NOMO-1 treated with DMSO at 0.1 percent for 48 hours (cell line): ENCODE measurements at regions not wholly inside any gene's neighbourhood (a gene's known extent, or its start where the extent isn't known, plus 50 kb on each side); places are given as distances from the start of the nearest gene placed in this dataset.
"Not testable (repeated sequence)": the region's sequence is repeated elsewhere in the genome, so short reads cannot be mapped to it uniquely, and the experiment has no call there.

Source experiments
- DNase-seq: peaks from one replicate; lab custom pipeline; 2025; ENCODE audit not compliant: unreplicated experiment; lab: John Stamatoyannopoulos, UW

GRCh38 chr2:199216253-199216652 is 241.5 kb downstream of the SATB2 start:
- DNase-seq: no peak

GRCh38 chr2:199207011-199207410 is 250.7 kb downstream of the SATB2 start:
- DNase-seq: no peak

DNA sequence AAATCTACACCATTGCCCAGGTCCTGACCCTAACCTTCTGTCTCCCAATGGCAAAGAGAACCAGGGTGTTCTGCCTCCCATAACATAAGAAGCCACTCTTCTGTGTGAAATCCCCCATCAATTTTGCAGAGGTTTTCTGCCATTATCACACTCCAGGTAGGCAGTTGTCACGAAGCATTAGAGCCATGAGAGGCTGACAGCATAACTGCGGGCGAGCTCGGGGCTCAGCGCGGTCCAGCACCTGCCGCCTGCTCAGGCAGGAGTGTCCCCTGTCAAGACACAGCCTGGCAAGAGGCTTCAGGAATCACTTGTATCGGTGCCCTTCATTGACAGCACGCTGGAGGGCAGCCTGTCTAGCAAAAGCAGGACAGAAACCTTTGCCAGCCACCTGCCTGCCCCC is 251.2 kb downstream of the SATB2 start:
- no peak for DNase-seq

DNA sequence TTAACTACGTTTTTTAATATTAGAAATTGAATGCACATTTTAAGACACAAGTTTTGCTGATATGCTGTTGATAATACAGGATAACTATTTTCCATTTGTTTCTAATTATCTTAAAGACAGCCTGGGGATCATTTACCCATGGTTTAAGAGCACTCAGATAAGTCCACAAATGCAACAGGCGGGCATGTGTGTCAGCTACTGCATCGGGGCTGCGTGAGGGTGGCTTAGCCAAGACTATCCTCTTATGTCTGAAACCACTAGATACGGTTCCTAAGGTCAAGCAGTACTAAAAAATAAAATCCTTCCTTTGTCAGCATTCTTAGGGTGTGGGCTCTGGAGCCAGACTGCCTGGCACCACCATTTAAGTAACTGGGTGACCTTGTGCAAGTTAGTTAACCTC is 254.8 kb downstream of the SATB2 start:
- DNase-seq: no peak

DNA sequence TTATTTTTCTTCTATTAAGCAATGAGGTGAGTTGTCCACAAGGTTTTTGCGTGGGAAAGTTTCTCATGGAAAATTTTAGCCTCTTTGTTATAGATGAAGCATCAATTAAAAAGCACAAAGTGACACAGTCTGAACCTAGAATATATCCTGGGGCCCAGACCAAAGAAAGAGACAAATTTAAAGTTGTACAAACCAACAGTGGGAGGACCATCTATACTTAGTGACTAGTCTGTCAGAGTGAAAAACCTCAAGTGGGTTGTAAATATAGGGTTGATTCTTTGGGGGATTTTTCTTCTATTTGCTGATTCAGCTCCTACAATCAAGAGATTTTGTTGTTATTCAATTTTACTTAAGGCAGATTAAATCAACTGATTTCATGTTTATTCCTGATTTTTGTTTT is 256.2 kb downstream of the SATB2 start:
- no peak for DNase-seq

DNA sequence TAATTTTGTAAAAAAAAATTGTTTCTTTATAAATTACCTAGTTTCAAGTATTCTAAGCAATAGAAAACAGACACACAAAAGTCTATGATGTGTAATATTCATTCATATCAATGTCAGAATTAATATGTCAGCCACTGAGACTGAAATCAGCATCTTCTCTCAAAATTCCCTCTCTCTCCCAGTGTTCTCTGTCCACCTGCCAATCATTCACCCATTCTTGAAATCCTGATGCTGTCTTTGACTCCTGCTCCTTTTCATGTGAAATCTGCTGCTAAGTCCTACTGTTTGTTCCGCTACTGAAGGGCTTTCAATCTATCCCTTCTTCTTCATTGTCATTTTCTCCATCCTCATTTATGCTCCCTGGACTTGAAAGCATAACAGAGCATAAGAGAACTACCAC is 257.9 kb downstream of the SATB2 start:
- no peak for DNase-seq

- peak; percentile 80 for DNase-seq
These were observed 260.3 kb downstream of the SATB2 start for GRCh38 chr2:199197448-199197847.

- DNase-seq: no peak
These were observed 261.1 kb downstream of the SATB2 start for GRCh38 chr2:199196686-199197085.

DNA sequence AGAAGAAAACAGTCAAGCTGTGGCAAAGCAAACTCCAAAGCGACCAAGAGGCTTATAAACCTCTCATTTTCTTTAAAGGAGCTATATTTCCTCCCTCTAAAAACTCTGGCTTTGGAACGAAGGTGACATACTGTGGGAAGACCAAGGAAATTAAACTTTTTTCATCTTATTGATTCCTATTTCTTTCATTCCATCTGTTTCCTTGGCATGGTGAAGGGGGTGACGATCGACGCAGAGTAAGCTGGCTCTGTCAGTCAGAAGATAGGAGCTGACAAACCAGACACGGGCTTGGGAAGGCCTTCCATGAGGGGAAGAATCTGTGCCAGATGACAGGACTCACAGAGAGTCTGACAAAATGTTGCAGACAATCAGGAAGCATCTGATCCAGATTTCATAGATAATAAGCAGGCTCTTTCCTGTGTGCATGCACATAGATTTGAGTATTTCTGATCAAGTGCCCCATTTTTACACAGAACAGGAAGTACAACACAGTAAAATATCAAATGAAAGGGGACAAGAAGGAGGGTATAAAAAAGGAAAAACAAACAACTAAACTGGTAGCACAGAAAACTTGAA is 261.7 kb downstream of the SATB2 start:
- DNase-seq: no peak

- no peak for DNase-seq
These were observed 266.3 kb downstream of the SATB2 start for GRCh38 chr2:199191461-199191860.

- DNase-seq: no peak
These were observed 268.5 kb downstream of the SATB2 start for GRCh38 chr2:199189229-199189628.

DNA sequence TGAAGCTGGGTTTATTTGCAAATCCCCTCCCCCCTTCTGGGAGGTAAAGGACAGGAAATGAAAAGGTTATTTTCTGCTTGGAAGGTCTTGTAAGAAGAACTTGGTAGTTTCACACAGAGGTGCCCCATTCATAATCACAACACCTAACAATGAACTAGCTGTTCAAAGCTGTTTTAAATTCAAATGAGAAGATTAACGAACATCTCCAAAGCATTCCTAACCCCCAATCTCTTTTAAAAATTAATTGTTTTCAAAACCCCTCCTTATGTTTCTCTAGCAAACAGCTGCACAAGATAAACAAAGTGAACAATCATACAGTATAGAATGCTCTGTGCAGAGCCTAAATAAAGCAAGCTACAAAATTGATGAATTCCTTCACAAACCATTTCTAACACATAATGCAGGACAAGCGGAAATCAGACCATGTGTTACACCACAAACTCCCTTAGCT is 271.4 kb downstream of the SATB2 start:
- no peak for DNase-seq

- not testable (repeated sequence) for DNase-seq
These were observed 272.6 kb downstream of the SATB2 start for GRCh38 chr2:199185174-199185573.

- DNase-seq: no peak
These were observed 293.9 kb downstream of the SATB2 start for GRCh38 chr2:199163613-199164458.

DNA sequence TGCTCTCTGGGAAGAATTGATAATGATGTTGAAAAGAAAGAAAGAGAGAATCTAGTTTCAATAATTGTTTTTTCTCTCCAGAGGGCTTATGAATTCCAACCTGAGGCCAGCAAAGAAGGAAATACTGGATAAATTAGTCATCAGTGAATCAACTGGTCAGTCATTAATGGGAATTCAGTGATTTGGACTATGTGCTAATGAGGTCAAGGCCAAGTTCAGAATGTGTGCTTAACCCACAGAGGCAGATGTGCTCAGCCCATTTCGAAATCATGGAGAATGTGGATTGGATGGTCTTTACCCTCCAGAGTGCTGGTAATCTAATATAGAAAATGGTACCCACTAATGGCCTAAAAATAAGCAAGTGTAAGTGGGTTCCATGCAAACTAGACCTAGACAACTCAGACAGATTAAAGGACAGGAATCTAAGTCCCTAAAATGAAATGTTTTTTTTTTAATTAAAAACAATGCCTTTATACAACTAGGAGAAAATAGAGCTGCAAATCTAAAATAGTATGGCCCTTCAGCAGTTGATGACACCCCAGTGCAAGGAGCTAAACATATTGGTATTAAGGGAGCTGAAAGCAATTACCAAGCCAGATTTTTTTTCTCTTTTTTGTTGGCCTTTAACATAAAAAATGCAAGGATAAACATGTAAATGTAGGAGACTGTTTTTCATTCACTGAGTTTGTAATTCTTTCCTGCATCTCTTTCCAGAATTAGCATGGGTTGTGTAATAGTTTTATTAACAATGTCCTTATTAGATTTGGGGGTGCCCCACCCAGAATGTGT is 296.9 kb downstream of the SATB2 start:
- DNase-seq: no peak

GRCh38 chr2:199160081-199160480 is 297.7 kb downstream of the SATB2 start:
- no peak for DNase-seq

DNA sequence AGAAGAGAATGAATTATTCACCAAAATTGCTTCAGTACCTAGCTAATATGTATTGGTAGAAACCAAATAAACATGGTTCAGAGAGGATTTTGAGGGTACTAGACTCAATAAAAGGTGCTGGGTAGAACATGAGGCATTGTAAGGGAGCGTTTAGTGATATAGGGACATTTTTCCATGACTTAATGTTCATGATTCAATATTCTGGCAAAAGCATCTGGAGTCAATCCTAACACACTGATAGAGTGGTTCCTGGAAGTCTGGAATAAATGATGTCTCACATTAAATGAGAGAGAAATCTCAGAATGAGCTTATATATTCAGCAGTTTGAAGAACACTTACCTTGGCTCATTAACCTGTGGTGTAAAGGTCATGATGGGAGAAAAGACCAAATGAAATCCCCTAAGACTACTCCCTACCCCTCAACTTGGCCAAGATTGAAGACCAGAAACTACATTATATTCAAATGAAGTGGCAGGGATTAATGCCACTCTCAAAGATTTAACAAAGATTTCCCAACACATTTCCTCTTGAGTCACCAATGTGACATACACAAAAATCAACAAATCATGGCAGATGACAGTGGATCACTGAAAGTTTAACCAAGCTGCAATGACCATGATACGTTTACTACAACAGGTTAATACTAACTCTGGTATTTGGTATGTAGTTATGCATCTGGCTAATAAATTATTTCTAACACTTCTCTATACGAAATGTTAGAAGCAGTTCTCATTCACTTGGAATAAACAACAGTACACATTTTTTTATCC is 309.5 kb downstream of the SATB2 start:
- no peak for DNase-seq

- no peak for DNase-seq
These were observed 310.5 kb downstream of the SATB2 start for GRCh38 chr2:199147216-199147615.

DNA sequence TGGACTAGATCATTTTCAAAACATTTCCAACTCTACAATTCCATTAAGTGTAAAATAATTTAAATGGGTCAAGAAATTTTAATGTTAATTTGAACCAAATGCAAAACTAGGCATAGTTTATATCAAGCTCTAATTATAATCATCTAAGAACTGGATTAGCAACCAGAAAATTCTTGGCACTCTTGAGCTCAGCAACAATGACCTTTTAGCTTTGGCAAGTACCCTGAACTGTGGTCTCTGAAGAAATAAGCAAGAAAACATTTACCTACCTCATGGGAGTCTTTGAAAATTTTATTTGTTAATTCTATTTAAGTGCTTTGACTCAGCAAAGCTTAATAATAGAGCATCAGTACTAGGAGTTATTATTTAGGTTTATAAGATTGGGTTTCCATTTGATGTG is 313.2 kb downstream of the SATB2 start:
- no peak for DNase-seq

DNA sequence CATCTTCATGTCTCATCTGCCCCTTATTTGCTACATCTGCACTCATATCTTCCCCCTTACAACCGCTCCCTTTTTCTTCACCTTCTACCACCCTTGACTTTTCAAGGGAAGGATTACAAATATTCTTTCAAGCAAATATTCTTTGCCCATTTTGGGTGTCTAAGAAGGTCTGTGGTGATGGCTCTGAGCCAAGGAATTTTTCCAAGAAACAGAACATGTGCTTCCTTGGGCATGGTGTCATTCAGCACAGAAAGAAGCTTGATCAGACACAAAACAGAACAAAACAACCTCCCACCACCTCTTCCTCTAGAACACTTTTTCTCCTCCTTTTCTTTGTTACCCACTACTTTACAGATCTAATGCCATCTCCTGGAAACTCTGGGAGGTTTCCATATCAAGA is 313.7 kb downstream of the SATB2 start:
- no peak for DNase-seq

DNA sequence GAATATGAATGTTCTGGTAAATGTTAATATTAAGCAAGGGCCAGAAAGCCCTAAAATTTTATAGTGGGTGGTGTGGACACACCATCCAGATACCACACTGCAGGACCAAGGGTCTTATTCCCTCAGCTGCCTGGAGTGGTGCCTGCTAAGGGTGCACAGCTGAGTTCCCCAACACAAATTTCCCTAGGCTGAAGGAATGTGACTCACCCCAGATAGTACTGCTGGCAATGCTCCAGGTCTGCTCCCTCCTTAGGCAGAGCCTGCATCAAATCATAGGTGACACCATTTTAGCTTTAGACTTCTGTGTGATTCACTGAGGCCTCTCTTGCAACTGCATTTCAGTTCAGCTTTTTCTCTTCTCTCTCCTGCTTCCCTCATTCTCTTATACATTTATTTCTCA is 321.1 kb downstream of the SATB2 start:
- no peak for DNase-seq
